GM21360 (cell line): ENCODE measurements at regions not wholly inside any gene's neighbourhood (a gene's known extent, or its start where the extent isn't known, plus 50 kb on each side); places are given as distances from the start of the nearest gene placed in this dataset.
"Not testable (repeated sequence)": the region's sequence is repeated elsewhere in the genome, so short reads cannot be mapped to it uniquely, and the experiment has no call there.

Source experiments
- ATAC-seq: cut with Tn5 transposase; IDR thresholded peaks from one replicate; pipeline ENCODE4 v1.9.1; 2021; ENCODE audit warnings: mild to moderate bottlenecking, moderate library complexity; ENCODE audit not compliant: unreplicated experiment

DNA sequence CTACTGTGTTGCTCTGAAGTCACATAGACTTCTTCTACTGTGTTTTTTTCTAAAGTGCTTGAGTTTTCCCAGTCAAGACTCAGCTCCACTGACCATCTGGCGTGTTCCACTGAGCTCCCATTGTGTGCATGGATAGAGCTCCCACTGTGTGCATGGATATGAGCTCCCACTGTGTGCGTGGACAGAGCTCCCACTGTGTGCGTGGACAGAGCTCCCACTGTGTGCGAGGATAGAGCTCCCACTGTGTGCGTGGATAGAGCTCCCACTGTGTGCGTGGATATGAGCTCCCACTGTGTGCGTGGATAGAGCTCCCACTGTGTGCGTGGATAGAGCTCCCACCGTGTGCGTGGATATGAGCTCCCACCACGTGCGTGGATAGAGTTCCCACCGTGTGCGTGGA is 148.3 kb upstream of the ALKAL2 start:
- no peak for ATAC-seq

DNA sequence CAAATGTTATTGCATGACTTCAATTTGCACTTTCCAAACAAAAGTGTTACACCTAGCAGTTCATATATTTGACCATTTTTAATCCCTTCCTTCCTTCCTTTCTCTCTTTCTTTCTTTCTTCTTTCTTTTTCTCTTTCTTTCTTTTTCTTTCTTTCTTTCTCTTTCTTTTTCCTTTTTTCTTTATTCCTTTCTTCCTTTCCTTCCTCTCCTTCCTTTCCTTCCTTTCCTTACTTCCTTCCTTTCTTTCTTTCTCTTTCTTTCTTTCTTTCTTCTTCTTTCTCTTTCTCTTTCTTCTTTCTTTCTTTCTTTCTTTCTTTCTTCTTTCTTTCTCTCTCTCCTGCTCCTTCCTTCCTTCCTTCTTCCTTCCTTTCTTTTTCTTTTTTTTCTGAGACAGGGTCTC is 146.7 kb upstream of the ALKAL2 start:
- no peak for ATAC-seq

DNA sequence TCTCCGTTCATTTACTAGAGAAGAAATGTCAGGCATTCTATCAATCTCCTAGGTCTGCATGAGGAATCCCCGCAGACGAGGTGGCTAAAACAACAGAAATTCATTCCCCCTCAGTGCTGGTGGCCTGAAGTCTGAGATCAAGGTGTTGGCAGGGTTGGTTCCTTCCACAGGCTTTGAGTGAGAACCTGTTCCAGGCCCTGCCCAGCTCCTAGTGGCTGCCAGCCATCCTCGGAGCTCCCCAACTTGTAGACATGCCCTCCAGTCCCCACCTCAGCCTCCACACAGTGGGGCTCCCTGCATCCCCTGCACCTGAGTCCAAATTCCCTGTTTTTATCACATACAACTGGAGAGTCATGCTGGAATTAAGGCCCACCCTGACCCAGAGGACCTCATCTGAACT is 145.3 kb upstream of the ALKAL2 start:
- ATAC-seq, result no peak

- no peak for ATAC-seq
Measured at GRCh38 chr2:430291-431040, 142.6 kb upstream of the ALKAL2 start.

GRCh38 chr2:429575-430254 is 141.8 kb upstream of the ALKAL2 start:
- no peak for ATAC-seq

- ATAC-seq, result no peak
Measured at GRCh38 chr2:429142-429541, 141.3 kb upstream of the ALKAL2 start.

GRCh38 chr2:428591-428990 is 140.7 kb upstream of the ALKAL2 start:
- ATAC-seq, result no peak

- ATAC-seq, result not testable (repeated sequence)
Measured at GRCh38 chr2:426696-427095, 138.8 kb upstream of the ALKAL2 start.

DNA sequence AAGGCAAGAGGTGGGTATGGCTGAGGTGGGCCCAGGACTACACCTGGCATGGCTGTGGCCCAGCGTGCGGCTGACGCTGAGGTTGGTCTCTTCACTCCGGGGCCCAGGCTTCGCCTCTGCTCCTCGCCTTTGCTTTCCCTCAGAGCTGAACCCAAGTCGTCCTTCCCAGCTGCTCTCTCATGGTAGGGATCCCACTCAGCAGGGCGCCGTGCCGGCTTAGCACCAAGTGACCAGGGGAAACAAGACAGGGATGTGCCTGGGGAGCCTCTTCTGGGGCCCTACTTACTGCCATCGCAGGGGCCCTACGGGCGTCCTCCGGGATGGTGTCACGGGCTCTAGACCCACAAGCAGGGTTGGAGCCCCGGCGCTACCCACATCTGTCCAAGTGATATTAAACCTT is 138.1 kb upstream of the ALKAL2 start:
- no peak for ATAC-seq

- ATAC-seq, result no peak
Measured at GRCh38 chr2:425243-425642, 137.4 kb upstream of the ALKAL2 start.

DNA sequence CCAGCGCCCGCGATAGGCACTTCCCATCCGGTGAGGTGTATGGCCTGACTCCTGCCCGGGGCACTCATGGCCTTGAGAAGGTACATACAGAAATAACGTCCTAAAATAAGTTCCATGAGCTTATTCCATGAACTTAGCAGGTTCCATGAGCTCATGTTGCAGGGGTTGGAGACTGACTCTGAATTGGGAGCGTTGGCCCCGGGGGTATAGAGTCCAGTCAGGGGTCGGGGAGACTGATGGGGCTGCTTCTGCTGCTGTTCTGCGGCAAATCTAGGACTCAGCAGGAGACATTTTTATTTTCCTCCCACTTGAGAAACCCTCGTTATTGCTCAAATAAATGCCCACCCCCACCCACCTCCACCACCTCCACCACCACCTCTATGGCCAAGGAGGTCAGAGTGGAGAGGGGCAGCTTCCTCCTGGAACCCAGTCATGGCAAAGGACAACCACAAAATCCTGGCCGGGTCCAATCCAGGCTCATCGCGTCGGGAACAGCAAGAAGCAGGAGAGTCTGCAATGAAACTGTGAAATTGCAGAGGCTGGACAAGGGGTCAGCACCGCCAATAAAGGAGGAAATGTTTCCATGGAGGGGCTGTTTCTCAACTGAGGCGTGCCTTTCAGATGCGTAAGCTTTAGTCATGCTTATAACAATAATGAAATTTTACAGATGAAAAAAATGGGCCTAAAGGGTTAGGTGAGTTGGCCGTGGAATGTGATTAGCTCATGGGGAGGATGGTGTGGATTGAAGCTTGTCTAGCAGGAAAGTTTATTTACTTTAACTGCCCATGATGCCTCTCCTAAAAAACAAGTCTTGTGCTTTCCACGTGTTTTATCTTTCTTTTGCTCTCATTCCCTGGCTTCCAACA is 136.6 kb upstream of the ALKAL2 start:
- ATAC-seq, result no peak

- no peak for ATAC-seq
Measured at GRCh38 chr2:423479-423878, 135.6 kb upstream of the ALKAL2 start.

GRCh38 chr2:422676-423435 is 135.0 kb upstream of the ALKAL2 start:
- ATAC-seq, result no peak

GRCh38 chr2:421406-421805 is 133.5 kb upstream of the ALKAL2 start:
- no peak for ATAC-seq

GRCh38 chr2:419687-420317 is 131.9 kb upstream of the ALKAL2 start:
- no peak for ATAC-seq

GRCh38 chr2:417662-418061 is 129.8 kb upstream of the ALKAL2 start:
- ATAC-seq, result no peak

- ATAC-seq, result no peak
Measured at GRCh38 chr2:417006-417405, 129.1 kb upstream of the ALKAL2 start.

- no peak for ATAC-seq
Measured at GRCh38 chr2:415986-416610, 128.2 kb upstream of the ALKAL2 start.

- ATAC-seq, result no peak
Measured at GRCh38 chr2:409523-409922, 121.6 kb upstream of the ALKAL2 start.

- ATAC-seq, result no peak
Measured at GRCh38 chr2:407630-408029, 119.7 kb upstream of the ALKAL2 start.
